A673 (cell line): ENCODE measurements at regions not wholly inside any gene's neighbourhood (a gene's known extent, or its start where the extent isn't known, plus 50 kb on each side); places are given as distances from the start of the nearest gene placed in this dataset.

Experiments
- EZH2 ChIP-seq: fragments of 200-600 bp; sonication (generic); IDR thresholded peaks from 2 replicates; pipeline ENCODE4 v1.6.1; 2017; ENCODE audit warnings: borderline replicate concordance, low read depth, mild to moderate bottlenecking, mixed read lengths, antibody characterized with exemption, low read length; ENCODE audit not compliant: poor library complexity, severe bottlenecking
- TF ChIP-seq, protein P1 (sequence below): fragments of 300-800, 200-600 bp; sonication (generic); conservative IDR thresholded peaks from 2 replicates; pipeline ENCODE4 v1.5.1; 2017; ENCODE audit warnings: low read depth, mild to moderate bottlenecking, antibody characterized with exemption, low read length, moderate library complexity, mixed read lengths

DNA sequence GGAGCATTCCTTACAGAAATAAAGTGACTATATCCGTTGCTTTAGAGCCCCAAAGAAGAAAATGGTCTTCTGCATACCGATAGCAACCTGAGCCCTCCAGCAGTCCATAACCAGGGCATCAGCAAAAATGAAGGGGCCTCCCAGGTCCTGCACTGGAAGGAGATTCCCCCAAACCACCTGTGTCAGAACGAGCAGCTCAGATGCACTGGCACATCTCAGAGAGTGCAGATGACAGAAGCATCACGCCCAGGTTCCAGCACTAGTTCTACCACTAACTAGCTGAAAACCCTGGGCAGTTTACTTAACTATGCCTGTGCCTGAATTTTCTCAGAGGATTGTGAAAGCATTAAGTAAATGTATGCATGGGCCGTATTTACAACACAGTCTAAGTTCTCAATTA is 466.7 kb upstream of the MYT1L start:
- TF ChIP-seq EZH2, result no peak
- TF ChIP-seq, protein P1, sequence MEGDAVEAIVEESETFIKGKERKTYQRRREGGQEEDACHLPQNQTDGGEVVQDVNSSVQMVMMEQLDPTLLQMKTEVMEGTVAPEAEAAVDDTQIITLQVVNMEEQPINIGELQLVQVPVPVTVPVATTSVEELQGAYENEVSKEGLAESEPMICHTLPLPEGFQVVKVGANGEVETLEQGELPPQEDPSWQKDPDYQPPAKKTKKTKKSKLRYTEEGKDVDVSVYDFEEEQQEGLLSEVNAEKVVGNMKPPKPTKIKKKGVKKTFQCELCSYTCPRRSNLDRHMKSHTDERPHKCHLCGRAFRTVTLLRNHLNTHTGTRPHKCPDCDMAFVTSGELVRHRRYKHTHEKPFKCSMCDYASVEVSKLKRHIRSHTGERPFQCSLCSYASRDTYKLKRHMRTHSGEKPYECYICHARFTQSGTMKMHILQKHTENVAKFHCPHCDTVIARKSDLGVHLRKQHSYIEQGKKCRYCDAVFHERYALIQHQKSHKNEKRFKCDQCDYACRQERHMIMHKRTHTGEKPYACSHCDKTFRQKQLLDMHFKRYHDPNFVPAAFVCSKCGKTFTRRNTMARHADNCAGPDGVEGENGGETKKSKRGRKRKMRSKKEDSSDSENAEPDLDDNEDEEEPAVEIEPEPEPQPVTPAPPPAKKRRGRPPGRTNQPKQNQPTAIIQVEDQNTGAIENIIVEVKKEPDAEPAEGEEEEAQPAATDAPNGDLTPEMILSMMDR, result no peak
